Tibial nerve (tissue), 4 donors: ENCODE measurements at regions not wholly inside any gene's neighbourhood (a gene's known extent, or its start where the extent isn't known, plus 50 kb on each side); places are given as distances from the start of the nearest gene placed in this dataset.

Source experiments
- EP300 ChIP-seq, 2 donors: sonication (generic); formaldehyde crosslinking; IDR thresholded peaks; one replicate each; pipeline ENCODE4 v1.6.1; 2017; ENCODE audit warnings: antibody characterized with exemption in 2 of 2, mild to moderate bottlenecking in 1 of 2
- POLR2A ChIP-seq, 2 donors: fragments of 450-650 bp; IDR thresholded peaks; one replicate each; pipeline ENCODE4 v1.6.1; 2017; ENCODE audit warnings: antibody characterized with exemption in 2 of 2, mild to moderate bottlenecking in 2 of 2, moderate library complexity in 2 of 2
- TF ChIP-seq, protein P1 (sequence below), 5 experiments: fragments of 200-600 bp in 3 of 5; fragments of 450-650 bp in 2 of 5; sonication (generic) in 3 of 5; IDR thresholded peaks; one replicate each; pipeline ENCODE4 v1.5.1; 2016 to 2019; ENCODE audit warnings: antibody characterized with exemption in 5 of 5, mild to moderate bottlenecking in 3 of 5, moderate library complexity in 2 of 5

- TF ChIP-seq, protein P1, sequence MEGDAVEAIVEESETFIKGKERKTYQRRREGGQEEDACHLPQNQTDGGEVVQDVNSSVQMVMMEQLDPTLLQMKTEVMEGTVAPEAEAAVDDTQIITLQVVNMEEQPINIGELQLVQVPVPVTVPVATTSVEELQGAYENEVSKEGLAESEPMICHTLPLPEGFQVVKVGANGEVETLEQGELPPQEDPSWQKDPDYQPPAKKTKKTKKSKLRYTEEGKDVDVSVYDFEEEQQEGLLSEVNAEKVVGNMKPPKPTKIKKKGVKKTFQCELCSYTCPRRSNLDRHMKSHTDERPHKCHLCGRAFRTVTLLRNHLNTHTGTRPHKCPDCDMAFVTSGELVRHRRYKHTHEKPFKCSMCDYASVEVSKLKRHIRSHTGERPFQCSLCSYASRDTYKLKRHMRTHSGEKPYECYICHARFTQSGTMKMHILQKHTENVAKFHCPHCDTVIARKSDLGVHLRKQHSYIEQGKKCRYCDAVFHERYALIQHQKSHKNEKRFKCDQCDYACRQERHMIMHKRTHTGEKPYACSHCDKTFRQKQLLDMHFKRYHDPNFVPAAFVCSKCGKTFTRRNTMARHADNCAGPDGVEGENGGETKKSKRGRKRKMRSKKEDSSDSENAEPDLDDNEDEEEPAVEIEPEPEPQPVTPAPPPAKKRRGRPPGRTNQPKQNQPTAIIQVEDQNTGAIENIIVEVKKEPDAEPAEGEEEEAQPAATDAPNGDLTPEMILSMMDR (IDR thresholded peaks at IDR 0.05), result no peak
- TF ChIP-seq POLR2A (IDR thresholded peaks at IDR 0.05) (no peak), EP300 (IDR thresholded peaks at IDR 0.05) (no peak)
Measured at GRCh38 chr6:91911945-91912344, 1325.1 kb upstream of the MAP3K7 start.
